ENCODE measurements at regions not wholly inside any gene's neighbourhood (a gene's known extent, or its start where the extent isn't known, plus 50 kb on each side); places are given as distances from the start of the nearest gene placed in this dataset.
A peak's percentile ranks its signal among the peaks of the same experiment; 100 is the strongest.

- Histone ChIP-seq H2AK5ac (ENCODE audit: insufficient read length, low read length) (no peak overlapping the region), H4K91ac (ENCODE audit: insufficient read length, low read depth, low read length) (no peak overlapping the region), H3K27me3 (ENCODE audit: insufficient read depth, low read length) (no peaks in the 10 kb centered on the region), H3T11ph (ENCODE audit: low read length) (no peak overlapping the region), H2BK12ac (ENCODE audit: insufficient read length, low read depth, low read length) (no peak overlapping the region), H3K4me2 (ENCODE audit: insufficient read depth, insufficient read length, low read length) (no peak overlapping the region), H3K4ac (ENCODE audit: low read depth, low read length) (no peak overlapping the region), H3K4me1 (ENCODE audit: insufficient read depth, low read length) (peaks cover 2% of the 10 kb centered on the region; the same call in 1 of the 2 replicates), H3K23ac (ENCODE audit: insufficient read length, low read depth, low read length) (no peak overlapping the region), H3K79me2 (ENCODE audit: insufficient read depth, low read length) (no peaks in the 10 kb centered on the region), H2BK120ac (ENCODE audit: low read depth, low read length, poor library complexity, severe bottlenecking) (no peak overlapping the region), H3K23me2 (ENCODE audit: insufficient read length, low read depth, low read length, poor library complexity, severe bottlenecking) (no peaks in the 10 kb centered on the region), H3K18ac (ENCODE audit: insufficient read length, low read depth, low read length) (no peak overlapping the region), H3K56ac (ENCODE audit: insufficient read length, low read depth, low read length) (no peak overlapping the region), H2BK15ac (ENCODE audit: low read depth, low read length) (no peak overlapping the region), H4K5ac (ENCODE audit: insufficient read length, low read depth, low read length) (no peak overlapping the region), H3K14ac (ENCODE audit: insufficient read depth, low read length) (no peak overlapping the region), H4K8ac (replicated peaks; ENCODE audit: insufficient read length, low read depth, low read length) (no peak overlapping the region), H2BK5ac (ENCODE audit: insufficient read length, low read length) (no peak overlapping the region), H3K9ac (ENCODE audit: extremely low read depth, insufficient read length, low read length) (no peak overlapping the region), H2BK20ac (ENCODE audit: low read depth, low read length, poor library complexity, severe bottlenecking) (no peak overlapping the region), H3K9me3 (ENCODE audit: control insufficient read depth, low read depth, low read length) (no peaks in the 10 kb centered on the region), H3K79me1 (ENCODE audit: insufficient read depth, low read depth, low read length, poor library complexity, severe bottlenecking) (no peaks in the 10 kb centered on the region), H2AFZ (ENCODE audit: low read length) (no peak overlapping the region), H3K27ac (ENCODE audit: insufficient read length, low read depth, low read length) (no peak overlapping the region), H4K20me1 (ENCODE audit: control insufficient read depth, insufficient read depth, insufficient read length) (no peaks in the 10 kb centered on the region)
- no peak for DNase-seq
- peak overlapping the region in 2 of 3 experiments; percentile 50 to 83; a peak in 4 of 7 replicates for H3K27ac Mint-ChIP-seq
- no peaks in the 10 kb centered on the region for H3K27me3 Mint-ChIP-seq (ENCODE audit: low read depth)
- peak overlapping the region in 1 of 2 experiments; percentile 4; a peak in 2 of 5 replicates for H3K4me3 Mint-ChIP-seq
- peaks cover under 1 to 32% (median 5%) of the 10 kb centered on the region in 3 experiments; a peak in 5 of 7 replicates for H3K36me3 Mint-ChIP-seq (ENCODE audit: insufficient read depth in 1 of 3, low read depth in 3 of 3)
- TF ChIP-seq, protein P1, sequence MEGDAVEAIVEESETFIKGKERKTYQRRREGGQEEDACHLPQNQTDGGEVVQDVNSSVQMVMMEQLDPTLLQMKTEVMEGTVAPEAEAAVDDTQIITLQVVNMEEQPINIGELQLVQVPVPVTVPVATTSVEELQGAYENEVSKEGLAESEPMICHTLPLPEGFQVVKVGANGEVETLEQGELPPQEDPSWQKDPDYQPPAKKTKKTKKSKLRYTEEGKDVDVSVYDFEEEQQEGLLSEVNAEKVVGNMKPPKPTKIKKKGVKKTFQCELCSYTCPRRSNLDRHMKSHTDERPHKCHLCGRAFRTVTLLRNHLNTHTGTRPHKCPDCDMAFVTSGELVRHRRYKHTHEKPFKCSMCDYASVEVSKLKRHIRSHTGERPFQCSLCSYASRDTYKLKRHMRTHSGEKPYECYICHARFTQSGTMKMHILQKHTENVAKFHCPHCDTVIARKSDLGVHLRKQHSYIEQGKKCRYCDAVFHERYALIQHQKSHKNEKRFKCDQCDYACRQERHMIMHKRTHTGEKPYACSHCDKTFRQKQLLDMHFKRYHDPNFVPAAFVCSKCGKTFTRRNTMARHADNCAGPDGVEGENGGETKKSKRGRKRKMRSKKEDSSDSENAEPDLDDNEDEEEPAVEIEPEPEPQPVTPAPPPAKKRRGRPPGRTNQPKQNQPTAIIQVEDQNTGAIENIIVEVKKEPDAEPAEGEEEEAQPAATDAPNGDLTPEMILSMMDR (conservative IDR thresholded peaks at IDR 0.05) = no peak
- WGBS (ENCODE audit: extremely low coverage, insufficient read length, low lambda C conversion rate) = no CpG with 5 or more reads among the region's 2 CpGs
- H3K4me1 Mint-ChIP-seq = peaks cover 39 to 47% of the 10 kb centered on the region in 2 experiments
- H3K9me3 Mint-ChIP-seq = peaks cover 3 to 10% of the 10 kb centered on the region in 2 experiments; a peak in 4 of 5 replicates
Observed at GRCh38 chr4:30904215-30904555, 184.0 kb downstream of the PCDH7 start.

All from H9 (cell line).